ENCODE measurements at regions not wholly inside any gene's neighbourhood (a gene's known extent, or its start where the extent isn't known, plus 50 kb on each side); places are given as distances from the start of the nearest gene placed in this dataset.
"Not testable (repeated sequence)": the region's sequence is repeated elsewhere in the genome, so short reads cannot be mapped to it uniquely, and the experiment has no call there.

GRCh38 chr10:33067917-33068316 lies 109.9 kb upstream of the ITGB1 start:
- no peak for DNase-seq (ENCODE audit: low read depth)

DNA sequence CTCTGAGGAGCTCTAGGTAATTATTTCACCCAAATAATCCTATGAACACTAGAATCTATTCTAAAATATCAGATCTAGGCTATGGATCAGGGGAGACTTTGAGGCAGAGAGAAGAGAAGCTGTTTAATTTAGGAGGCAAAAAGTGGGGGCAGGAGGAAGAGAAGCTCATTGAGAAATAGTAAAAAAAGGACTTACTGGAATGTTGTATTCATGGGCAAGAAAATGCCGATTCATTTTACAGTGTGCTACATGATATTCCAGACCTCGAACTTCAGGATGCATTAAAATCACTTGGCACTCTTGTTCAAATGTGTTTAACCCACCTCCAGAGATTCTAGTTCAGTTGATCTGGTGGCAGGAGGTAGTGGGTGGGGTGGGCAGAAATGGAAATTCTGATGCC lies 109.5 kb upstream of the ITGB1 start:
- no peak for DNase-seq (ENCODE audit: low read depth)

DNA sequence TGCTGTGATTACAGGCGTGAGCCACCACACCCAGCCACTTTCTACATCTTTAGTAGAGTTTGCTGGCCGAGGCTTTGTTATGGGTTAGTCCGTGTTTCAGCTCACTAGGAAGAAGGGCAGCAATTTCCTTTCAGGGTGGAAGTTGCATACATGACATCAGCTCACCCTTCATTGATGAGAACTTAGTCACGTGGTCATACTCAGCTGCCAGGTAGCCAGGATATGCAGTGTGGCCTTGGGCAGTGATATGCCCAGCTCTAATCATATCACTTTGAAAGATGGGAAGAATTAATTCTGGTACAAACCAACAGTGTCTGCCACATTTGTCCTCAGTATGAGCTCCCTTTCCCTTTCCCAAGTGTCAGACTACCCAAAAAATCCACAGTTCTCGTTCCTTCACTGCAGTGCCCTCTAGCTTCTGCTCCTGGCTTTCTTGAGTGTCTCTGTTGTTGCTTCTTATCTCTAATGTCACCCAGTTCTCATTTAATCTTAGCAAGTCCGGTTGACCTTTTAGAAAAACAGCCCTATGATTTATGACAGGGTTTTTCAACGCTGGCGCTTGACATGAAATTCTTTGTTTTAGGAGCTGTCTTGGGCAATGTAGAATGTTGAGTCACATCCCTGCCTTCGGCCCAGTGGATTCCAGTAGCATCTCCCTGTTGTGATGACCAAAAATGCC lies 108.7 kb upstream of the ITGB1 start:
- DNase-seq (ENCODE audit: low read depth), result no peak

GRCh38 chr10:33065111-33065510 lies 107.1 kb upstream of the ITGB1 start:
- DNase-seq (ENCODE audit: low read depth), result no peak

GRCh38 chr10:33064706-33065105 lies 106.7 kb upstream of the ITGB1 start:
- DNase-seq (ENCODE audit: low read depth), result no peak

DNA sequence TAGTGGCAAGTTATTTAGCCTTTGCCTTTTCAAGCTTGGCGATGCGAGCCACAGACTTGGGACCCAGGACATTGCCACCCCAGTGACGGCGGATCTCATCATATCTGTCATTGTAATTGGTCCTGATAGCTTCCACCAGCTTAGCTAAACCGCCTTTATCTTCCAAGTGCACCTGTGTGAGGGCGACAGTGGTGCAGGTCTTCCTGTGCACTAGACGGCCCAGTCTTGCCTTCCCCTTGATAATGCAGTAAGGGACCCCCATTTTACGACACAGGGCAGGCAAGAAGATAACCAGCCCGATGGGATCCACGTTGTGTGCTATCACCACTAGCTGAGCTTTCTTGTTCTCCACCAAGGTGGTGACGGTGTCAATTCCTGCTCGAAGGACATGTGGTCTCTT lies 99.6 kb upstream of the ITGB1 start:
- DNase-seq (ENCODE audit: low read depth), result no peak

DNA sequence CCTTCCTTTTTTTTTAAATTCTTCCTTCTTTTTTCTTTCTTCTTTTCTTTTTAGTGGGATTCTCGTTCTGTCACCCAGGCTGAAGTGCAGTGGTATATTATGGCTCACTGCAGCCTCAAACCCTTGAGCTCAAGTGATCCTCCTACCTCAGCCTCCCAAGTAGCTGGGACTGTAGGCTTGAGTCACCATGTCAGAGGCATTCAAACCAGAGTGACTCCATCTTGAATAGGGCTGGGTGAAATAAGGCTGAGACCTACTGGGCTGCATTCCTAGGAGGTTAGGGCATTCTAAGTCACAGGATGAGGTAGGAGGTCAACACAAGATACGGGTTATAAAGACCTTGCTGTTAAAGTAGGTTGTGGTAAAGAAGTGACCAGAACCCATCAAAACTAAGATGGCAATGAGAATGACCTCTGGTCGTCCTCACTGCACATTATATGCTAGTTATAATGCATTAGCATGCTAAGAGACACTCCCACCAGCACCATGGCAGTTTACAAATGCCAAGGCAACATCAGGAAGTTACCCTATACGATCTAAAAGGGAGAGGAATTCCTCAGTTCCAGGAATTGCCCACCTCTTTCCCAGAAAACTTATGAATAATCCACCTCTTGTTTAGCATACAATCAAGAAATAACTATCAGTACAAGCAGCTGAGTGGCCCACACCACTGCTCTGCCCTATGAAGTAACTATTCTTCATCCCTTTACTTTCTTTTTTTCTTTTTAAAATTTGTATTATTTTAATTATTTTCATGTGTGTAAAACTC lies 99.0 kb upstream of the ITGB1 start:
- DNase-seq (ENCODE audit: low read depth), result no peak

- no peak for DNase-seq (ENCODE audit: low read depth)
Measured at GRCh38 chr10:33055625-33056024, 97.6 kb upstream of the ITGB1 start.

GRCh38 chr10:33052915-33053810 lies 95.1 kb upstream of the ITGB1 start:
- DNase-seq (ENCODE audit: low read depth), result no peak

DNA sequence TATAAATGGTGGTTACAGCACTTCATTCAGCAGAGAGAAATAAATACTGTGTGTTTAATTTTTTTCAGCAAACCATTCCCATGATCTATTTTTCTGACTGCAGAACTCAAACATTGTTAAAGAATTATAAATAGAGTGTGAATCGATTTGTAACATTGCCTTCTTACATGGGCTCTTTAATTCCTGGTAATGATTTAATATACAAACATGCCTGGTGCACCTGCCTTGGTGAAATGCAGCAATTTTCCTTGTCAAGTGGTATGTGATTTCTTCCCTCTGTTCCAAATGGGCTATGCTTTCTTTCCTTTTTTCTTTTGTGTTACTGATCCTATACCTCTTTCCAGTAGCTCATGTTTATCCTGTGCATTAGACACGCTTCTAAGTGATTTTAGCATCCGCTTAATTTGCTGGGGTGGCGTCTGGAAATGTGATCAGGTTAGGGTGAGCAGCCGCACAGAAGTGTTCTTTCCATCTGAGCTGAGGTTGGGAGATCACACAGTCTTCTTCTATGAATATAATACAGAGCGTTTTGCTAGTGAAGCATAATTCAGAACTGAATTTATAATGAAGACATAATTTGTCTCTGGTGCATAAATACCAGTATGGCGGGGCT lies 94.3 kb upstream of the ITGB1 start:
- DNase-seq (ENCODE audit: low read depth), result no peak

GRCh38 chr10:33049963-33050920 lies 92.2 kb upstream of the ITGB1 start:
- not testable (repeated sequence) for DNase-seq (ENCODE audit: low read depth)

GRCh38 chr10:33048223-33048622 lies 90.2 kb upstream of the ITGB1 start:
- no peak for DNase-seq (ENCODE audit: low read depth)

DNA sequence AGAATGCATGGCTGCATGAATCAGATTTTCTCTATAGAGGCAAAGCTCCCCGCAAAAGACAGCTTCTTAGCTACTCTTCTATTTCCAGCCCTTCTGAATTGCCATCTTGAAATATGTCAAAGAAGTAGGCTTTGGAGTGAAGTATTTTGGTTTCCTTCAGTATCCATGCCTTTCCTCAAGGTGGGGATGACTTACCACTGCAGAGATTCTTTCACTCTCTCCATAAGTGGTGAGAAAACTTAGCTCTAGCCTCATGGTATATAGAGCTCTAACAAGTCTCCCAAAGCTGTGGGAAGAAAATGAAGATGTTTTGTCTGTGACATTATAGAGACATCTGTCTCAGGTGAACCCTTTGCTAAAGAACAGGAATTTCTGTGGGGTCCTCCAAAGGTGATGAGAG lies 89.6 kb upstream of the ITGB1 start:
- DNase-seq (ENCODE audit: low read depth), result no peak

GRCh38 chr10:33046792-33047191 lies 88.8 kb upstream of the ITGB1 start:
- DNase-seq (ENCODE audit: low read depth), result no peak

DNA sequence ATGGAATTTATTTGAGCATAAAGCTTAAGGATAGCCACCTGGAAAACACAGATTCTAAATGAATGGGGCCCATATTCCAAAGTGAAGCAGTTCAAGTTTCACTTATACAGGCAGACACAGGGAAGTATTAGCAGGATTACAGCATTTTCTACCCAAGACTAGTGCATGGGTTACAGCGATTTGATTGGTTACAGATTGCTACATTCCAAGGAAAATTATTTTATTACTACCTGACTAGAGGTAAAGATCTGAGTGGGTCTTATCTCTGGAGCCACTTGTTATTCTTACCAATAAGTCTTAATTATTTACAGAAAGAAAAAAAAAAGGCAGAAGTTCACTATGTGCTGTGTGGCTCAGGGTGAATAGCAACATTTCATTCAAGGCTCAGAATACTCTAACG lies 87.4 kb upstream of the ITGB1 start:
- DNase-seq (ENCODE audit: low read depth), result no peak

- DNase-seq (ENCODE audit: low read depth), result no peak
Measured at GRCh38 chr10:33042565-33042964, 84.5 kb upstream of the ITGB1 start.

GRCh38 chr10:33041783-33042437 lies 83.9 kb upstream of the ITGB1 start:
- DNase-seq (ENCODE audit: low read depth), result no peak

DNA sequence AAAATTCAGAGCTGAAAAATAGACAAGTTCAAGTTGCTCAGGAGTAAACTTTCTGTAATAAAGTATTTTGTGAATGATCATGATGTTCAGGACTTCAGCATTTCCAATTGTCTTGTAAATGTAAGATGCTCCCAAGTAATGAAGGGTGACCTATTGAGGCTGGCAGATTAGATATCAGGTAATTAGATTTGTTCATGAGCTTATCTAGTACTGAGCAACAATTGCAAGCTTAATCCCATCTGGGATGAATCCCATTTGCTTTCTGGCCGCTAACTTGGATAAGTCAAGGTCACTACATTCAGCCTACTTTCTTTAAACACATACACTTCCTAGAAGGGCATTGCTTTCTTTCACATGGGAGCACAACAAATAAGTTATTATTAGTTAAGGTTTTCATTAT lies 82.4 kb upstream of the ITGB1 start:
- DNase-seq (ENCODE audit: low read depth), result no peak

DNA sequence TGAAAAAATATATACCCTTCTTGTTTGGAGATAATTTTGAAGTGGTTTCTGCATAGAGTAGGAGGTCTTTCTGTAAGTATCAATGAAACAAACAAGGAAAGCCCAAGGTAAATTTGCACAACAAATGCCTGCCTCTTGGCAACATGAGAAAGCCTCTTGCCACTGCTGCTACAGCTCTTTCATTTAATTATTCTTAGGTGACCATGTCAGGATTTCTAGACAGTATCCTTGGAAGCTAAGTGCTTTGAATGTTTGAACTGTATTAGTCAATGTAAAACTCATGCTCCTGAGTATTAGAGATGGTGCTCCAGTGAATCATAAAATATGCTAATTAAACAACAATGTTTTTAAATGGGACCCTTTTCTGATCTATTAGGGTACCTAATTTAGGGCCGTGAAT lies 81.2 kb upstream of the ITGB1 start:
- DNase-seq (ENCODE audit: low read depth), result no peak

DNA sequence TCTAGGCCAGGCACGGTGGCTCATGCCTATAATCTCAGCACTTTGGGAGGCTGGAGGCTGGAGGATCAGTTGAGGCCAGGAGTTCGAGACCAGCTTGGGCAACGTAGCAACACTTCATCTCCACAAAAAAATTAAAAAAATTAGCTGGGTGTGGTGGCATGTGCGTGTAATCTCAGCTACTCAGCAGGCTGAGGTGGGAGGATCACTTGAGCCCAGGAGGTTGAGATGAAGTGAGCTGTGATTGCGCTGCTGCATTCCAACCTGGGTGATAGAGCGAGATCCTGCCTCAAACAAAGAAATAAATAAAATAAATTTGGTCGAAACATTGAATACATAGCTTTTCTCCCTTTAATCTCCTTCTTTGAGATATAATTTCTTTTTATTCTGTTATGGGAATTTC lies 80.6 kb upstream of the ITGB1 start:
- DNase-seq (ENCODE audit: low read depth), result no peak

DNA sequence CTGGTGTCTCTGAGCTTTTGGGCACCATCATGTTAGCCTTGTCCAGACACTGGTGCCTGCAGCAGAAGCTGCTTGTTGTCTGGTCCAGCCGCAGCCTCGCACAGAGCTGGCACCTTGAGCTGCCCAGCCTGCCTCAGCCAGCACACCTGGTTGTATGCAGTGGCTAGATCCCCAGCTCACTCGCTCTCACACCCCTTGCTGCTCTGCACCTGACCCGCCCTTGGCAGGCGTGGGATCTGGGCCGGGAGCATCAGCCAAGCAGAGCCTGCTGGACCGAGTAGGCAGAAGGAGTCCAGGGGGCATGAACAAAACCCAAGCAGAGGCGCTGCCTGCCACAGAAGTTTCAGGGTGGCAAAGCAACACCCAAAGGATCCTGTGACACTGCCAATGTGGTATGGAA lies 79.7 kb upstream of the ITGB1 start:
- DNase-seq (ENCODE audit: low read depth), result no peak
